ENCODE measurements at regions not wholly inside any gene's neighbourhood (a gene's known extent, or its start where the extent isn't known, plus 50 kb on each side); places are given as distances from the start of the nearest gene placed in this dataset.
"Not testable (repeated sequence)": the region's sequence is repeated elsewhere in the genome, so short reads cannot be mapped to it uniquely, and the experiment has no call there.

DNA sequence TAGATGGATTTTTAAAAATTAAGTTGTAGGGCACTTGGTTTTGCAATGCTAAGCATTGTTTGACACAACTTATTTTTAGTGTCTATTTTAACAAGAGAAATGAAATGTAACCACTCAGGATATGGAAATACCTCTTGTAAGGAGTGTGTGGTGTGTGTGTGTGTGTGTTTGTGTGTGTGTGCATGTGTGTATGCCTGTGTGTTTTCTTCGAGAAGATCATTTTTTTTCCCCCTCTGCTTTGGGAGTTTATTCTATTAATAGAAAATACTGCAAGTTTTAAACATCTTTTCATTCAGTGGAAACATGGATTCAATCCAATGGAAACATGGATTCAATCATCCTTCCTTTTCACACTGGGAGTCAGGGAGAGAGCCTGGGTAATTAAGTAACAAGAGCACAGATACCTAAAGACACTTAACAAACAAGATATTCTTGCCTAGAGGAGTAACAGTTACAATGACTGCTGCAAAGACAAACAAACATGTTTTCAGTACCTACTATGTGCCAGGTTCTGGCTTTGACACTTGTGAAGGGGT is 567.2 kb upstream of the TBL1XR1 start:
- no peak for DNase-seq

DNA sequence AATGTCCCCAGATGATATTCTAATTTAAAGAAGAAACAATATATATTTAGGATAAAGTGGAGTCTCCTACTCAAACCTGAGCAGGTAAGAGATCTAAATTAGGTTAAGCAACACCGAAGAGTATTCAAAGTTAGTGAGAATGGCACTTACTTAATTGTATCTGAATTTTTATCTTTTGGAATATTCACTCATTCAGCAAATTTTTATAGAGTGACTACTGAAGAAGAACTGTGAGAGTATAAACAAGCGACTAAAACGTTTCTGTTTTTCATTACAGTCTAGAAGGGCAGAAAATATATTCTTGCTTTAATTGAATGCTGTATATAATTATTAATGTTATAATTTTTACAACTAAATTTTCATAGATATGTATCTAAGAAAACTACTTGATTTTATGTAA is 567.7 kb upstream of the TBL1XR1 start:
- no peak for DNase-seq

DNA sequence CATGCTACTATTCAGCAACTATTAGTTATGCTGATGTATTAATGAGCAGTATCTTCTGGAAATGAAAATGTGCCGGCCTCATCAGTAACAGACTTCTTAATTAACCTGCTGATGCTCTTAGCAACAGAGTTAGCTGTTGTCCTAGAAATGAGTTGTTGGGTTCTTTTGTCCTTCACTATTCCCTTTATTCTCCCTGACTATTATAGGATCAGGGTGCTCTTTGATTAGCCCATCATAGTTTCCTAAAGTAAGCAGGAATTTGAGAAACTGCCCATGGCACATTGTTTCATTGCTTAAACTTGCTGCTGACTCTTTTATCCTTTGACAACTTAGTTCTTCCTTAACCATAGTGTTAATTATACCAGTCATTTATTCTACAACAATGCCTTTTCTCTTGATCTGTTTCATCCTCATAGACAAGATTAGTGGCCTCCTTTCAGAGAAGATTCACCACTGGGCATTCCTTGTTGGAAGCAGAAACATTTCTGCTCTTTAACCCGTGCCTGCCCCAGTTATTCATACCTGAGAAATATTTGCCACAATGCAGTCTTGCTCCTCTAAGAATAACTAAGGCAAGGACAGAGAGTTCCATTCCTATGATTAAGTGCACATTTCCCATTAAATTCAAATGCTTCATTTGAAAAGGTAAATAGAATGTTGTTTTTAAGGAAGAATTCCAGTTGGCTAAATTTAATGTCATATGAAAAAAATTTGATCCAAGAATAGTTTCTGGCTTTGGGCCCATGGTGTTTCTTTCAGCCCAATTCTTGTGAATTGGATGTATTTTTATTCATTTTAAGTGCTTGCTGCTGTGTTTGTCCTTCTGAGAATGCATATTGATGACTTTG is 573.3 kb upstream of the TBL1XR1 start:
- DNase-seq, result no peak

- DNase-seq, result no peak
These were observed 574.5 kb upstream of the TBL1XR1 start for GRCh38 chr3:177771780-177772179.

GRCh38 chr3:177772908-177773557 is 575.8 kb upstream of the TBL1XR1 start:
- no peak for DNase-seq

DNA sequence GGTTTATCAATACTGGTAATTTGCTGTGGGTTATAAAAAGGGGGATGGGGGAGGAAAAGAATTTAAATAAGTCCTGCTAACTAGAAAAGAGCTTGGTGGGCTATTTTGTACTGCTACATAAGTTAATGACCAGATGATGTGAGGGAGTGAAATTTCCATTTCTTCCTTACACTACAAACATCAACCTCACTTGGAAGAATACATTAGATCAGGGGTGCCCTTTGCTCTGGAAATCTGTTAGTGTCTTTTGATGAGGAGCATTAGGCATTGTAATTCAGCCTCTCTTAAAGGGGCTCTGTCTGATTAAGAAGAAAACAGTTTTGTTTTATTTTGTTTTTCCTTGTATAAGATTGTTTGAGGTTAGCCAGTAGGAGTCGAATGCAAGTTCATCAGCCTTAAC is 576.4 kb upstream of the TBL1XR1 start:
- no peak for DNase-seq

- no peak for DNase-seq
These were observed 579.4 kb upstream of the TBL1XR1 start for GRCh38 chr3:177776661-177777101.

DNA sequence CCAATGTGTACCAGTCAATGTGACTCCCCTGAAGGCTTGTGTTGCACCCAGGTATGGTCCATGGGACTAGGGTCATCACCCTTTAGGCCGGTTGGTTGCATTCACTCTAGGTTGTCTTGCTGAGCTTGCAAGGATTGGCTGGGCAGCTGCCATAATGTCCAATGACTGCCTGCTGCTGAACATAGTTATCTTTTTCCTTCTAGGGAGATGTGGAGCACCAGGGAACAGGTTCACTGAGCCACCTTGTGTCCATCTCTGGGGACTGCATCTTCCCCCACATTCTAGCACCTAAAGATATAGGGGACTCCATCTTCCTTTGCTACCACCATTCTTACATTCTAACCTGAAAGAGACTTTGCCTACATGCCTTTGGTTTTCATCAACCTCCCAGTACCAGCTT is 580.4 kb upstream of the TBL1XR1 start:
- DNase-seq, result peak; percentile 38

DNA sequence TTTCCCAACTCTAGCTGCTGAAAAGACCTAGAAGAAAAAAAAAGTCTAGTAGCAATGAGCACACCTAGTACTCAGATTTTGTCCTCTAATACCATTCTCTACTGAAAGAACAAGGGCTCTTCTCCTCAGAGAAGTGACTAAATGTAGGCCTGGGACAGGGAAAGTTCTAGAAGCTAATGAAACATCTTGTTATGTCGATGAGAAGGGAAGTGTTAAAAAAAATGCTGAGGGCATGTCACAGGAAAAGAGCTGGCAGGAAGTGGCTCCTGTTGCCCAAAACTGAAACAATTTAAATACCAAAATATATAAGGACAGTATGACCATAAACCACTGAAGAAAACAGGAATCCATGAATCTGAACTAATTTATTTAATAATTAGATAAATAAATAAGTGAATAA is 581.4 kb upstream of the TBL1XR1 start:
- peak; percentile 48 for DNase-seq

DNA sequence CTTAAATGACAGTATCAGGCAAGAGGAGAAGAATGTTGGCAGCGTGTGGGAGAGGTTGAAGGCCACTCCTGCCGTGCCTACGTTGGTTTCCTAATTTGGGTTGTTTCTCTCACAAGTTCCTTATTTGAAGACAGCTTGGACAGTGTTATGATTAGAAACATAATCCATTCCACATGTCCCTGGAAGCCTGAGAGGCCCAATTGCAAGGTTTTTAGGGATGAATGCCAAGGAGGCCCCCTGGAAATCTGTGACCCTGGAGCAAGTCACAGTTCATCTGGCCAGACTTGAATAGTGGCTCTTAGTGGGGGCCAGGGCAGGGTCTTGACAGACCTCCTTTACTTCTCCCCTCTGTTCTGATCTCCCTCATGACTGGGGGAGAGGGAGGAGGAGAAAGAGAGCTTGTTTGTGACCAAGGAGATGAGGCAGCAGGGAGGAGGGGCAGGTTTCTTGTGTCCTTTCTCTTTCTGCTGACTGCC is 584.4 kb upstream of the TBL1XR1 start:
- DNase-seq, result no peak

DNA sequence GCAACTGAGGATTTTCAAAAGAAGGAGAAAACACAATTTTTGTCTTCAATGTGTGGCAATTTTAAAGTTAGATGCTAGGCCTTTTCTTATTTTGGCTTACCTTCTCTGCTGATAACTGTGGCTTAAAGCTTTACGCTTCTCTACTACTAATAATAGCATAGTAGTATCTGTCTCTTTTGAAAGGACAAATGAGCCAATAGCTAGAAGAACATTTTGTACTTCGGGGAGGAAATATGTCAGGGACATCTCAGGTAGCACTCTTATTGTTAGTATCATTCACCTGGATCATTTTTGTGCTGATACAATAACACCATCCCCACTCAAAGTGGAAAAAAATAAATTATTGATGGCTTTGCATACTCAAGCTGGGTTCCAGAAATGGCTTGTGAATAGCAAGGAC is 586.1 kb upstream of the TBL1XR1 start:
- no peak for DNase-seq

GRCh38 chr3:177783767-177784166 is 586.5 kb upstream of the TBL1XR1 start:
- no peak for DNase-seq

DNA sequence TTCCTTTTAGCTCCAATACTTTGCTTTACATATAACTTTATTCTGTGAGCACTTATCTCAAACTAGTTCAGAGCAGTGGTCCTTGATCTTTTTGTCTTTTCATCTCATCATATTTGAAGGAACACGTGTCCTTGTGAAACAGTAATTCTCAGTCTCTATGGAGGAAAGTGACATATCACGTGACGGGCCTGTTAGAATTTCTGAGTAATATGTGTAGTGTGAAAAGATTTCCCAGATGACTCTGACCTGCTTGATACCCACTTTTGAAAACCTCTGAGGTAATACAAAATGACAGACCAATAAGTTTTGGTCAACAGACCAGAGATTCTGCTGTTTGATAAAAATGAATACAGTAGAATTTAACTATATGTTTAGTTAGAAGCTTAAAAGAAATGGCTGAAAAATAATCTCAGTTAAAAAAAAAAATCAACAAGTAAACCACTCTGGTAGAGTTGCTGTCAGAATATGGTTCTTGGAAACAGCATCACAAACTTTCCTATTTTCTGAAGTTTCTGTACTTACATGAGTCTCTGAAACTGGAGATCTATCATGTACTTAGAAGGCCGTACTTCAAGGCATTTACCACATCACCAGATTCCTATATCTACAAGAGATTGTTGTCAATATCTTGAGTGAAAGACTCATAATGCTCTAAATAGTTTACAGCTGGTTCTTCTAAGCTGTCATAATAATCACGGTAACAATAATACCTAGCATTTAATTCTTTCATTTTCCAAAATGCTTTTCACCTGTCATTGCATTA is 590.2 kb upstream of the TBL1XR1 start:
- DNase-seq, result peak; percentile 8

DNA sequence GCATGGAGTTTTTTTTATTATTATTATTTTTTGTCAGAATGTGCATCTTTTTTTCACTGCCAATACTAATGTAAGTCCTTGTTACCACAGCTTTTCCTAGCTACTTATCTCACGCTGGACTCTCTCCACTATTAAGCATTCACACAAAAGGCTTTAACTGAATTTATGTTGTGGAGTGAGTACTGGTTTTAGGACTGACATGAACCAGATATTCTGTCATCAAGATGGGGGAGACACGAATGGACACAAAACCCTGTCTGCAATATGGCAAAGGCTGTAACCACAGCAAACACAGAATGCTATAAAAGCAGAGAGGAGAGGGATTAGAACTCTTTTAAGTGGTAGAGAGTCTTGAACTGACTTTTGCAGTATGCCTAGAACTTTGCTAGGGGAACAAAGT is 592.2 kb upstream of the TBL1XR1 start:
- DNase-seq, result no peak

- DNase-seq, result no peak
These were observed 595.2 kb upstream of the TBL1XR1 start for GRCh38 chr3:177792311-177793030.

GRCh38 chr3:177793451-177793850 is 596.2 kb upstream of the TBL1XR1 start:
- DNase-seq, result no peak

DNA sequence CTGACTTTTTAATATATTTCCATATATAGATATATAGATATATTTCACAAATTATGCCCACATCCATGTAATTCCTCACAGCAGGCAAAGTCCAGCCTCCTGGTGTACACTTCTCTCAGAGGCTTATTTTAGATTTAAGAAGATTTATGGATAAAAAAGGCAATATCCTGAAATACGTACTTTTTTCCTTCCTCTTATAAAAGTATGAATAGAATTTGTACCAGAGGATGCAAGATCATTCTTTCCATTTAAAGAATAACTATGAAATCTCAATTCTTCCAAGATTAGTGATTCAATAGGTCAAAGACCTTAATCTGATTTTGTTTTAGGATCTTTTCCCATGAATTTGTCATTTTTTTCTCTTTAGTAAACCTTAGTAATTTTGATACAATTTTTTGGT is 597.9 kb upstream of the TBL1XR1 start:
- DNase-seq, result no peak

DNA sequence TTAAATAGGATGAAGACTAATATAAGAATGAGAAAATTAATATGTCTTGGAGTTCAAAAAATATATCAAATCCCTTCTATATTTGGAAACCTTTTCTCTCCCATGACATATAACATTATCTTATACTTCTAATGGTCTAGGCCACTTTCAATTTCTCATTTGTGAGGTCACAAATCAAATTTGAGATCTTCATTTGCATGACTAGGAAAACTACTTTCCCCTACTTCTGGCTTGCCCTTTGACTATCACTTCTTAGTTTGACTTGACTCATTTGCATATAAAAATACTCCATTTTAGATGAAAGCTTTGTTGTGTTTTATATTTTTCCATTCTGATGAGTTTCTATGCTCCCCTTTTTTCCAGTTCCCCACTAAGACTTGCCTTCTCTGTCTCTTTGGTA is 598.6 kb upstream of the TBL1XR1 start:
- DNase-seq, result no peak

DNA sequence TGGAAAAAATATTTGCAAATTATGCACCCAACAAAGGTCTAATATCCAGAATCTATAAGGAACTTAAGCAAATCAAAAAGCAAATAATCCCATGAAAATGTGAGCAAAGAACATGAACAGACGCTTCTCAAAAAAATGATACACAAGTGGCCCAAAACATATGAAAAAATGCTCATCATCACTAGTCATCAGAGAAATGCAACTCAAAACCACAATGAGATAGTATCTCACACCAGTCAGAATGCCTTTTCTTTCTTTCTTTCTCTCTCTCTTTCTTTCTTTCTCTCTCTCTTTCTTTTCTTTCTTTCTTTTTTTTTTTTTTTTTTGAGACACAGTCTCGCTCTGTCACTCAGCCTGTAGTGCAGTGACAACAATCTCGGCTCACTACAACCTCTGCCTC is 602.9 kb upstream of the TBL1XR1 start:
- not testable (repeated sequence) for DNase-seq

- DNase-seq, result no peak
These were observed 603.3 kb upstream of the TBL1XR1 start for GRCh38 chr3:177800561-177800960.

DNA sequence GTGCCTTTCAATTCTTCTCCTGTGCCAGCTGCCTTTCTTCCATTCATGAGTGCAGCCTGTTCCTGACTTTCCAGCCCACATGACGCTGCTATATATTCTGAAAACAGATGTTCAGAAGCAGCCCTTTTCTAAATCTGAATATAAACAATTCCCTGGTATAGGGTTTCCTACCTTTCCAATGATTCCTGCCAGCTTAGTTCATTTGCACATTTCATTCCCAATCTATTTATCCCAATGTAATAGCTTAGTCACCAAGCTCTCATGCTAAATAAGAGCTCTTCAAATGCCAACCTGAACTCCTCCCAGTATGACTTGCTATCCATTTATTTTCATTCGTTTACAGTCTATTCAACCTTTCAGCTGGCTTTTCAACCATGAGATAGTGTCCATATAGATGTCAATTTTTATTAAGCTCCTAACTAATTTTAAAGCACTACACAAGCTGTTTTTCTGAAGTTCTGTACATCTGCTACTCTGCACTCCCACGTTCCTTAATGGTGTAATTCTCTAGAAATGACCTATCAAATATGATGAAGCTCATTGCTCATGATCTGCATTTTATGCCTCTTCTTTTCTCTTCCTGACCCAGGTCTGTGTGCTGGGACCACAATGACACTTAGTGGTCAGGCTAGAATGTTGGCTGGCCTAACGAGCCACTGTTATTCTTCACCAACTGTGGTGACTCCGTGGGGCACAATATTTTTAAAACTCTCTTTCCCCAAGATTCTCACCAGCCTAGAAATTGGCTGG is 605.0 kb upstream of the TBL1XR1 start:
- no peak for DNase-seq

- no peak for DNase-seq
These were observed 606.2 kb upstream of the TBL1XR1 start for GRCh38 chr3:177803500-177803899.

Data from CD4-positive, alpha-beta T cell treated with Interleukin-12 subunit alpha and Interleukin-12 subunit beta, for 1 hour (primary cell).